H9 (cell line): ENCODE measurements at regions not wholly inside any gene's neighbourhood (a gene's known extent, or its start where the extent isn't known, plus 50 kb on each side); places are given as distances from the start of the nearest gene placed in this dataset.

Experiments used
- DNase-seq: peaks from one replicate; pipeline ENCODE4 v3.0.0-alpha.2; 2017
- H2AFZ ChIP-seq: one replicate; pipeline ENCODE4 v1.6.1; 2013; ENCODE audit warnings: mild to moderate bottlenecking, low read length, control low read depth, moderate library complexity
- H2AK5ac ChIP-seq: 2 replicates; pipeline ENCODE4 v1.6.1; 2013; ENCODE audit warnings: low read length, control low read depth, mixed read lengths; ENCODE audit not compliant: insufficient read length
- H2BK120ac ChIP-seq: one replicate; pipeline ENCODE4 v1.6.1; 2013; ENCODE audit warnings: low read depth, mild to moderate bottlenecking, low read length, control low read depth, inconsistent platforms; ENCODE audit not compliant: poor library complexity, severe bottlenecking
- H2BK12ac ChIP-seq: 2 replicates; pipeline ENCODE4 v1.6.1; 2013; ENCODE audit warnings: low read length, control low read depth, mixed read lengths, low read depth; ENCODE audit not compliant: insufficient read length
- H2BK15ac ChIP-seq: 2 replicates; pipeline ENCODE4 v1.6.1; 2013; ENCODE audit warnings: low read depth, low read length, control low read depth
- H2BK20ac ChIP-seq: one replicate; pipeline ENCODE4 v1.6.1; 2013; ENCODE audit warnings: low read depth, mild to moderate bottlenecking, low read length, control low read depth, inconsistent platforms; ENCODE audit not compliant: poor library complexity, severe bottlenecking
- H2BK5ac ChIP-seq: 2 replicates; pipeline ENCODE4 v1.6.1; 2013; ENCODE audit warnings: low read length, control low read depth, mixed read lengths; ENCODE audit not compliant: insufficient read length
- H3K14ac ChIP-seq: 2 replicates; pipeline ENCODE4 v1.6.1; 2013; ENCODE audit warnings: low read length, control low read depth; ENCODE audit not compliant: insufficient read depth
- H3K18ac ChIP-seq: 2 replicates; pipeline ENCODE4 v1.6.1; 2013; ENCODE audit warnings: low read depth, mild to moderate bottlenecking, mixed read lengths, low read length, control low read depth; ENCODE audit not compliant: insufficient read length
- H3K23ac ChIP-seq: 2 replicates; pipeline ENCODE4 v1.6.1; 2013; ENCODE audit warnings: low read length, control low read depth, mixed read lengths, low read depth; ENCODE audit not compliant: insufficient read length
- H3K23me2 ChIP-seq: 2 replicates; pipeline ENCODE4 v1.6.1; 2013; ENCODE audit warnings: low read depth, mild to moderate bottlenecking, mixed read lengths, low read length, control low read depth; ENCODE audit not compliant: insufficient read length, poor library complexity, severe bottlenecking
- H3K27ac ChIP-seq: 2 replicates; pipeline ENCODE4 v1.5.1; 2013; ENCODE audit warnings: low read length, control low read depth, mixed read lengths, low read depth; ENCODE audit not compliant: insufficient read length
- H3K27me3 ChIP-seq: 2 replicates; pipeline ENCODE4 v1.6.1; 2013; ENCODE audit warnings: low read length, control low read depth, inconsistent platforms; ENCODE audit not compliant: insufficient read depth
- H3K4ac ChIP-seq: 2 replicates; pipeline ENCODE4 v1.6.1; 2013; ENCODE audit warnings: low read depth, mild to moderate bottlenecking, control low read depth, inconsistent platforms, low read length, moderate library complexity
- H3K4me1 ChIP-seq: 2 replicates; pipeline ENCODE4 v1.6.1; 2013; ENCODE audit warnings: low read length, control low read depth, inconsistent platforms; ENCODE audit not compliant: insufficient read depth
- H3K4me2 ChIP-seq: 2 replicates; pipeline ENCODE4 v1.6.1; 2013; ENCODE audit warnings: low read length, control low read depth, mixed read lengths; ENCODE audit not compliant: insufficient read length, insufficient read depth
- H3K56ac ChIP-seq: 2 replicates; pipeline ENCODE4 v1.6.1; 2013; ENCODE audit warnings: low read depth, mild to moderate bottlenecking, mixed read lengths, low read length, control low read depth; ENCODE audit not compliant: insufficient read length
- H3K79me1 ChIP-seq: 2 replicates; pipeline ENCODE4 v1.6.1; 2013; ENCODE audit warnings: low read depth, mild to moderate bottlenecking, moderate library complexity, low read length, control low read depth, inconsistent platforms; ENCODE audit not compliant: insufficient read depth, poor library complexity, severe bottlenecking
- H3K79me2 ChIP-seq: 2 replicates; pipeline ENCODE4 v1.6.1; 2013; ENCODE audit warnings: low read length, control low read depth, inconsistent platforms; ENCODE audit not compliant: insufficient read depth
- H3K9ac ChIP-seq: 2 replicates; pipeline ENCODE4 v1.6.1; 2013; ENCODE audit warnings: low read length, control low read depth, mixed read lengths; ENCODE audit not compliant: insufficient read length; ENCODE audit errors: extremely low read depth
- H3K9me3 ChIP-seq: one replicate; pipeline ENCODE4 v1.6.1; 2013; ENCODE audit warnings: low read depth, low read length, inconsistent platforms; ENCODE audit not compliant: control insufficient read depth
- H3T11ph ChIP-seq: one replicate; pipeline ENCODE4 v1.6.1; 2013; ENCODE audit warnings: mild to moderate bottlenecking, low read length, control low read depth, inconsistent platforms
- H4K20me1 ChIP-seq: one replicate; pipeline ENCODE4 v1.6.1; 2013; ENCODE audit not compliant: control insufficient read depth, insufficient read length, insufficient read depth
- H4K5ac ChIP-seq: 2 replicates; pipeline ENCODE4 v1.6.1; 2013; ENCODE audit warnings: low read depth, mild to moderate bottlenecking, mixed read lengths, low read length, control low read depth; ENCODE audit not compliant: insufficient read length
- H4K8ac ChIP-seq: replicated peaks from 2 replicates; pipeline ENCODE4 v1.6.1; 2013; ENCODE audit warnings: low read length, control low read depth, mixed read lengths, low read depth; ENCODE audit not compliant: insufficient read length
- H4K91ac ChIP-seq: 2 replicates; pipeline ENCODE4 v1.6.1; 2013; ENCODE audit warnings: low read depth, mild to moderate bottlenecking, moderate library complexity, mixed read lengths, low read length, control low read depth; ENCODE audit not compliant: insufficient read length
- H3K27ac Mint-ChIP-seq, 3 experiments: 2 replicates in 2 of 3; 3 replicates in 1 of 3; pipeline ENCODE4 v1.8.0; 2020 to 2021; ENCODE audit warnings: mixed read lengths in 3 of 3, mild to moderate bottlenecking in 1 of 3, moderate library complexity in 1 of 3
- H3K27me3 Mint-ChIP-seq: 2 replicates; pipeline ENCODE4 v1.8.0; 2021; ENCODE audit warnings: low read depth, mild to moderate bottlenecking, moderate library complexity, mixed read lengths
- H3K36me3 Mint-ChIP-seq, 3 experiments: 2 replicates in 2 of 3; 3 replicates in 1 of 3; pipeline ENCODE4 v1.8.0; 2020 to 2021; ENCODE audit warnings: low read depth in 3 of 3, mixed read lengths in 3 of 3; ENCODE audit not compliant: insufficient read depth in 1 of 3
- H3K4me1 Mint-ChIP-seq, 2 experiments: 2 replicates each; pipeline ENCODE4 v1.8.0; 2020; ENCODE audit warnings: mixed read lengths in 2 of 2
- H3K4me3 Mint-ChIP-seq, 2 experiments: 2 replicates in 1 of 2; 3 replicates in 1 of 2; pipeline ENCODE4 v1.8.0; 2020 to 2021; ENCODE audit warnings: mild to moderate bottlenecking in 2 of 2, mixed read lengths in 2 of 2, moderate library complexity in 1 of 2
- H3K9me3 Mint-ChIP-seq, 2 experiments: 2 replicates in 1 of 2; 3 replicates in 1 of 2; pipeline ENCODE4 v1.8.0; 2020; ENCODE audit warnings: mild to moderate bottlenecking in 2 of 2, mixed read lengths in 2 of 2, moderate library complexity in 1 of 2
- CTCF ChIP-seq: fragments of 200-600 bp; sonication (generic); conservative IDR thresholded peaks from 3 replicates; pipeline ENCODE4 v1.8.0; 2021; ENCODE audit warnings: antibody characterized with exemption, mild to moderate bottlenecking
- WGBS: extraction: QIAGEN DNeasy Blood & Tissue Kit; methylation state at CpG from one replicate; pipeline ENCODE4 v1.1.7; 2013; ENCODE audit warnings: missing lambda C conversion rate, low lambda C conversion rate, mixed read lengths; ENCODE audit not compliant: insufficient read length; ENCODE audit errors: extremely low coverage; 5-methylcytosine and 5-hydroxymethylcytosine counted together

- no peaks in the 10 kb centered on the region for H3K23me2 ChIP-seq
- no CpG with 5 or more reads among the region's 1 CpG for WGBS
- H4K20me1 ChIP-seq, result no peaks in the 10 kb centered on the region
- H3K27me3 Mint-ChIP-seq, result peaks cover 5% of the 10 kb centered on the region
- TF ChIP-seq CTCF, result no peak
- no peaks in the 10 kb centered on the region for H3K79me1 ChIP-seq
- DNase-seq, result no peak
- H3K4me1 ChIP-seq, result no peaks in the 10 kb centered on the region
- H3K4me2 ChIP-seq, result no peak overlapping the region
- no peaks in the 10 kb centered on the region for H3K9me3 Mint-ChIP-seq
- no peak overlapping the region for H3K14ac ChIP-seq
- no peak overlapping the region for H2BK12ac ChIP-seq
- no peak overlapping the region for H4K91ac ChIP-seq
- no peak overlapping the region for H3K18ac ChIP-seq
- H3K79me2 ChIP-seq, result no peaks in the 10 kb centered on the region
- H2BK120ac ChIP-seq, result no peak overlapping the region
- no peak overlapping the region for H3T11ph ChIP-seq
- H3K9me3 ChIP-seq, result no peaks in the 10 kb centered on the region
- H2BK20ac ChIP-seq, result no peak overlapping the region
- H4K8ac ChIP-seq, result no peak overlapping the region
- no peak overlapping the region for H2AFZ ChIP-seq
- H4K5ac ChIP-seq, result no peak overlapping the region
- no peak overlapping the region for H2AK5ac ChIP-seq
- H3K27ac Mint-ChIP-seq, result no peak overlapping the region
- H2BK15ac ChIP-seq, result no peak overlapping the region
- no peak overlapping the region for H3K23ac ChIP-seq
- H3K56ac ChIP-seq, result no peak overlapping the region
- no peak overlapping the region for H3K9ac ChIP-seq
- peaks cover 2 to 3% of the 10 kb centered on the region in 2 experiments; a peak in 3 of 4 replicates for H3K4me1 Mint-ChIP-seq
- no peak overlapping the region for H3K4ac ChIP-seq
- H3K27ac ChIP-seq, result no peak overlapping the region
- H3K27me3 ChIP-seq, result no peaks in the 10 kb centered on the region
- H3K4me3 Mint-ChIP-seq, result no peak overlapping the region
- H2BK5ac ChIP-seq, result no peak overlapping the region
- H3K36me3 Mint-ChIP-seq, result no peaks in the 10 kb centered on the region
Observed at GRCh38 chr12:114888448-114888847, 204.5 kb upstream of the TBX3 start.
